B cell (primary cell): ENCODE measurements at regions not wholly inside any gene's neighbourhood (a gene's known extent, or its start where the extent isn't known, plus 50 kb on each side); places are given as distances from the start of the nearest gene placed in this dataset.

Source experiments
- CTCF ChIP-seq: fragments of 200-600 bp; IDR thresholded peaks from one replicate; pipeline ENCODE4 v1.8.0; 2022; ENCODE audit warnings: antibody characterized with exemption, mild to moderate bottlenecking
- EZH2 ChIP-seq: IDR thresholded peaks from 2 replicates; pipeline ENCODE4 v1.6.1; 2012; ENCODE audit warnings: borderline replicate concordance, low read depth, mild to moderate bottlenecking, moderate library complexity, low read length; ENCODE audit not compliant: insufficient read depth, poor library complexity, severe bottlenecking

- TF ChIP-seq CTCF (no peak), EZH2 (no peak)
These were observed 208.3 kb downstream of the MYRFL start for GRCh38 chr12:70033310-70033709.
